NCI-H1417 (cell line): ENCODE measurements at regions not wholly inside any gene's neighbourhood (a gene's known extent, or its start where the extent isn't known, plus 50 kb on each side); places are given as distances from the start of the nearest gene placed in this dataset.
"Not testable (repeated sequence)": the region's sequence is repeated elsewhere in the genome, so short reads cannot be mapped to it uniquely, and the experiment has no call there.

Experiments used
- DNase-seq, 3 experiments: peaks; one replicate each; lab custom pipeline; 2025; lab: John Stamatoyannopoulos, UW

- DNase-seq: not testable (repeated sequence)
These were observed 106.1 kb downstream of the CHD1L start for GRCh38 chr1:147348592-147348991.

- DNase-seq: no peak
These were observed 107.0 kb downstream of the CHD1L start for GRCh38 chr1:147349533-147349932.

- DNase-seq: no peak
These were observed 108.8 kb downstream of the CHD1L start for GRCh38 chr1:147351140-147351835.

GRCh38 chr1:147377263-147378246 lies 135.1 kb downstream of the CHD1L start:
- no peak for DNase-seq

- no peak for DNase-seq
These were observed 137.4 kb downstream of the CHD1L start for GRCh38 chr1:147379889-147380288.

- no peak for DNase-seq
These were observed 142.3 kb downstream of the CHD1L start for GRCh38 chr1:147384804-147385203.

GRCh38 chr1:147388969-147389368 lies 146.5 kb downstream of the CHD1L start:
- no peak for DNase-seq

- peak; percentile 29 to 78 (median 77) for DNase-seq
These were observed 147.2 kb downstream of the CHD1L start for GRCh38 chr1:147389532-147390184.

- no peak for DNase-seq
These were observed 147.7 kb downstream of the CHD1L start for GRCh38 chr1:147390185-147390542.

GRCh38 chr1:147391114-147391513 lies 148.6 kb downstream of the CHD1L start:
- no peak for DNase-seq

GRCh38 chr1:147402326-147403045 lies 138.8 kb upstream of the BCL9 start:
- peak in 2 of 3 experiments; percentile 55 to 66 for DNase-seq

- not testable (repeated sequence) for DNase-seq
These were observed 137.0 kb upstream of the BCL9 start for GRCh38 chr1:147404344-147404743.

- no peak for DNase-seq
These were observed 131.4 kb upstream of the BCL9 start for GRCh38 chr1:147409886-147410285.

GRCh38 chr1:147413110-147413605 lies 128.1 kb upstream of the BCL9 start:
- no peak for DNase-seq

- DNase-seq: no peak
These were observed 126.7 kb upstream of the BCL9 start for GRCh38 chr1:147414505-147415163.

GRCh38 chr1:147417024-147417423 lies 124.3 kb upstream of the BCL9 start:
- no peak for DNase-seq

GRCh38 chr1:147423100-147423827 lies 118.0 kb upstream of the BCL9 start:
- DNase-seq: peak in 2 of 3 experiments; percentile 27 to 34

- no peak for DNase-seq
These were observed 106.4 kb upstream of the BCL9 start for GRCh38 chr1:147434921-147435320.

- no peak for DNase-seq
These were observed 96.9 kb upstream of the BCL9 start for GRCh38 chr1:147444381-147444780.

GRCh38 chr1:147451628-147452027 lies 89.7 kb upstream of the BCL9 start:
- DNase-seq: no peak
